ENCODE measurements at regions not wholly inside any gene's neighbourhood (a gene's known extent, or its start where the extent isn't known, plus 50 kb on each side); places are given as distances from the start of the nearest gene placed in this dataset.

DNA sequence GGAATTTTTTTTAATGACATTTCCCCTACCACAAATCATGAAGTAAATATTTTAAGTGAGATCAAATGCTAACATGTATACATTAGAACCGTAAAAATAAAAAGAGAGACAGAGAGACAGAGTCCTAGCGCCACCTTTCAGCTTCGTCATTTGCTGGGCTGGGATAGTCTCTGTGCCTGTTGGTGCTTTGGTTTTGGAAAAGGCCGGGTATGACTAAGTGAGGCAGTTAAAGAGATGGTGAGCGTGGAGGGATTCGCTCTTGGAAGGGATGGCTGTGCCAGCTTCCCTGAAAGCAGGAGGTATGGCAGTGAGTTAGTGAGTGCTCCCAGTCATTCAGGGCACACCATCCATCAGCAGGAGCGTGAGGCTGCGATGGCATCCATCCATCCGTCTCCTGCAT lies 729.6 kb upstream of the WWC1 start:
- Histone ChIP-seq H3K27ac (ENCODE audit: insufficient read depth, low read length, poor library complexity, severe bottlenecking) (no peak overlapping the region), H3K9me3 (ENCODE audit: control insufficient read depth, low read length) (no peaks in the 10 kb centered on the region)
- no peak for DNase-seq

GRCh38 chr5:167564275-167564674 lies 727.2 kb upstream of the WWC1 start:
- no peak overlapping the region for H3K4me3 ChIP-seq (ENCODE audit: insufficient read depth, low read depth, low read length, poor library complexity, severe bottlenecking)
- H3K36me3 ChIP-seq (ENCODE audit: control insufficient read depth, insufficient read depth, low read length) = no peaks in the 10 kb centered on the region
- H3K27ac ChIP-seq (ENCODE audit: insufficient read depth, low read length, poor library complexity, severe bottlenecking) = no peak overlapping the region
- H3K27me3 ChIP-seq (replicated peaks; ENCODE audit: control insufficient read depth, insufficient read depth, low read length, poor library complexity, severe bottlenecking) = no peaks in the 10 kb centered on the region
- DNase-seq = no peak
- H3K4me1 ChIP-seq (ENCODE audit: control insufficient read depth, insufficient read depth, low read length, poor library complexity, severe bottlenecking) = no peaks in the 10 kb centered on the region
- H3K9me3 ChIP-seq (ENCODE audit: control insufficient read depth, low read length) = no peaks in the 10 kb centered on the region

More for the DNA sequence above, 729.6 kb upstream of the WWC1 start:
- Histone ChIP-seq H3K27me3 (replicated peaks; ENCODE audit: control insufficient read depth, insufficient read depth, low read length, poor library complexity, severe bottlenecking) (no peaks in the 10 kb centered on the region), H3K4me3 (ENCODE audit: insufficient read depth, low read depth, low read length, poor library complexity, severe bottlenecking) (no peak overlapping the region), H3K4me1 (ENCODE audit: control insufficient read depth, insufficient read depth, low read length, poor library complexity, severe bottlenecking) (no peaks in the 10 kb centered on the region), H3K36me3 (ENCODE audit: control insufficient read depth, insufficient read depth, low read length) (no peaks in the 10 kb centered on the region)

- H3K4me3 ChIP-seq (ENCODE audit: insufficient read depth, low read depth, low read length, poor library complexity, severe bottlenecking) = no peak overlapping the region
- H3K27ac ChIP-seq (ENCODE audit: insufficient read depth, low read length, poor library complexity, severe bottlenecking) = no peak overlapping the region
- no peaks in the 10 kb centered on the region for H3K36me3 ChIP-seq (ENCODE audit: control insufficient read depth, insufficient read depth, low read length)
- H3K4me1 ChIP-seq (ENCODE audit: control insufficient read depth, insufficient read depth, low read length, poor library complexity, severe bottlenecking) = no peaks in the 10 kb centered on the region
- H3K27me3 ChIP-seq (replicated peaks; ENCODE audit: control insufficient read depth, insufficient read depth, low read length, poor library complexity, severe bottlenecking) = no peaks in the 10 kb centered on the region
- no peak for DNase-seq
- no peaks in the 10 kb centered on the region for H3K9me3 ChIP-seq (ENCODE audit: control insufficient read depth, low read length)
These were observed 726.1 kb upstream of the WWC1 start for GRCh38 chr5:167565189-167565954.

- DNase-seq = no peak
- no peak overlapping the region for H3K27ac ChIP-seq (ENCODE audit: insufficient read depth, low read length, poor library complexity, severe bottlenecking)
- no peaks in the 10 kb centered on the region for H3K27me3 ChIP-seq (replicated peaks; ENCODE audit: control insufficient read depth, insufficient read depth, low read length, poor library complexity, severe bottlenecking)
- H3K4me3 ChIP-seq (ENCODE audit: insufficient read depth, low read depth, low read length, poor library complexity, severe bottlenecking) = no peak overlapping the region
- no peaks in the 10 kb centered on the region for H3K4me1 ChIP-seq (ENCODE audit: control insufficient read depth, insufficient read depth, low read length, poor library complexity, severe bottlenecking)
- no peaks in the 10 kb centered on the region for H3K36me3 ChIP-seq (ENCODE audit: control insufficient read depth, insufficient read depth, low read length)
- no peaks in the 10 kb centered on the region for H3K9me3 ChIP-seq (ENCODE audit: control insufficient read depth, low read length)
These were observed 721.0 kb upstream of the WWC1 start for GRCh38 chr5:167570431-167570830.

GRCh38 chr5:167571824-167572223 lies 719.6 kb upstream of the WWC1 start:
- Histone ChIP-seq H3K27me3 (replicated peaks; ENCODE audit: control insufficient read depth, insufficient read depth, low read length, poor library complexity, severe bottlenecking) (no peaks in the 10 kb centered on the region), H3K4me1 (ENCODE audit: control insufficient read depth, insufficient read depth, low read length, poor library complexity, severe bottlenecking) (no peaks in the 10 kb centered on the region), H3K9me3 (ENCODE audit: control insufficient read depth, low read length) (no peaks in the 10 kb centered on the region), H3K27ac (ENCODE audit: insufficient read depth, low read length, poor library complexity, severe bottlenecking) (no peak overlapping the region), H3K4me3 (ENCODE audit: insufficient read depth, low read depth, low read length, poor library complexity, severe bottlenecking) (no peak overlapping the region), H3K36me3 (ENCODE audit: control insufficient read depth, insufficient read depth, low read length) (no peaks in the 10 kb centered on the region)
- DNase-seq = no peak

GRCh38 chr5:167573370-167574127 lies 717.9 kb upstream of the WWC1 start:
- Histone ChIP-seq H3K36me3 (ENCODE audit: control insufficient read depth, insufficient read depth, low read length) (no peaks in the 10 kb centered on the region), H3K4me1 (ENCODE audit: control insufficient read depth, insufficient read depth, low read length, poor library complexity, severe bottlenecking) (no peaks in the 10 kb centered on the region), H3K4me3 (ENCODE audit: insufficient read depth, low read depth, low read length, poor library complexity, severe bottlenecking) (no peak overlapping the region), H3K27ac (ENCODE audit: insufficient read depth, low read length, poor library complexity, severe bottlenecking) (no peak overlapping the region), H3K9me3 (ENCODE audit: control insufficient read depth, low read length) (no peaks in the 10 kb centered on the region), H3K27me3 (replicated peaks; ENCODE audit: control insufficient read depth, insufficient read depth, low read length, poor library complexity, severe bottlenecking) (no peaks in the 10 kb centered on the region)
- DNase-seq = no peak

GRCh38 chr5:167574464-167574863 lies 717.0 kb upstream of the WWC1 start:
- no peaks in the 10 kb centered on the region for H3K27me3 ChIP-seq (replicated peaks; ENCODE audit: control insufficient read depth, insufficient read depth, low read length, poor library complexity, severe bottlenecking)
- no peak overlapping the region for H3K4me3 ChIP-seq (ENCODE audit: insufficient read depth, low read depth, low read length, poor library complexity, severe bottlenecking)
- no peaks in the 10 kb centered on the region for H3K4me1 ChIP-seq (ENCODE audit: control insufficient read depth, insufficient read depth, low read length, poor library complexity, severe bottlenecking)
- no peak overlapping the region for H3K27ac ChIP-seq (ENCODE audit: insufficient read depth, low read length, poor library complexity, severe bottlenecking)
- no peak for DNase-seq
- no peaks in the 10 kb centered on the region for H3K36me3 ChIP-seq (ENCODE audit: control insufficient read depth, insufficient read depth, low read length)
- no peaks in the 10 kb centered on the region for H3K9me3 ChIP-seq (ENCODE audit: control insufficient read depth, low read length)

GRCh38 chr5:167575330-167575729 lies 716.1 kb upstream of the WWC1 start:
- H3K27ac ChIP-seq (ENCODE audit: insufficient read depth, low read length, poor library complexity, severe bottlenecking) = no peak overlapping the region
- no peak overlapping the region for H3K4me3 ChIP-seq (ENCODE audit: insufficient read depth, low read depth, low read length, poor library complexity, severe bottlenecking)
- DNase-seq = no peak
- no peaks in the 10 kb centered on the region for H3K9me3 ChIP-seq (ENCODE audit: control insufficient read depth, low read length)
- no peaks in the 10 kb centered on the region for H3K36me3 ChIP-seq (ENCODE audit: control insufficient read depth, insufficient read depth, low read length)
- no peaks in the 10 kb centered on the region for H3K27me3 ChIP-seq (replicated peaks; ENCODE audit: control insufficient read depth, insufficient read depth, low read length, poor library complexity, severe bottlenecking)
- no peaks in the 10 kb centered on the region for H3K4me1 ChIP-seq (ENCODE audit: control insufficient read depth, insufficient read depth, low read length, poor library complexity, severe bottlenecking)

GRCh38 chr5:167576126-167576525 lies 715.3 kb upstream of the WWC1 start:
- Histone ChIP-seq H3K36me3 (ENCODE audit: control insufficient read depth, insufficient read depth, low read length) (no peaks in the 10 kb centered on the region), H3K27ac (ENCODE audit: insufficient read depth, low read length, poor library complexity, severe bottlenecking) (no peak overlapping the region), H3K27me3 (replicated peaks; ENCODE audit: control insufficient read depth, insufficient read depth, low read length, poor library complexity, severe bottlenecking) (no peaks in the 10 kb centered on the region), H3K9me3 (ENCODE audit: control insufficient read depth, low read length) (no peaks in the 10 kb centered on the region), H3K4me1 (ENCODE audit: control insufficient read depth, insufficient read depth, low read length, poor library complexity, severe bottlenecking) (no peaks in the 10 kb centered on the region), H3K4me3 (ENCODE audit: insufficient read depth, low read depth, low read length, poor library complexity, severe bottlenecking) (no peak overlapping the region)
- DNase-seq = no peak

DNA sequence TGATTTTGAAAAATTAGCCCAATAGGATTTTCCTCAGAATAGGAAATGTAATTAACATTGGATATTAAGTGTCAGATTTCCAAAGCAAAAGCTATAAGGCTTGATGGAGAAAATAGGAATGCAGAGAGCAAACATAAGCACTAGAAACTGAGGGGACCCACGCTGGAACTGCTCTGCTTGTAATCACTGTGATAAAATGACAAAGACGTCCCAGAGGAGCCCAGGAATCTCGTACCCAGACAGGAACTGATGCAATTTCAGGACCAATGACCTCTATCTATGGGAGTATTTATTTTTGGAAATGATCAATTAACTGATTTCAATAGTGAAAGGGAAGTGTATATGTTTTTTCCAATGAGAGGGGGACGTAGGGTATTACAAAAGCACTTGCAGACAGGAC lies 714.5 kb upstream of the WWC1 start:
- H3K4me3 ChIP-seq (ENCODE audit: insufficient read depth, low read depth, low read length, poor library complexity, severe bottlenecking) = no peak overlapping the region
- no peaks in the 10 kb centered on the region for H3K4me1 ChIP-seq (ENCODE audit: control insufficient read depth, insufficient read depth, low read length, poor library complexity, severe bottlenecking)
- no peak overlapping the region for H3K27ac ChIP-seq (ENCODE audit: insufficient read depth, low read length, poor library complexity, severe bottlenecking)
- H3K27me3 ChIP-seq (replicated peaks; ENCODE audit: control insufficient read depth, insufficient read depth, low read length, poor library complexity, severe bottlenecking) = no peaks in the 10 kb centered on the region
- DNase-seq = no peak
- no peaks in the 10 kb centered on the region for H3K9me3 ChIP-seq (ENCODE audit: control insufficient read depth, low read length)
- H3K36me3 ChIP-seq (ENCODE audit: control insufficient read depth, insufficient read depth, low read length) = no peaks in the 10 kb centered on the region

Measured in effector memory CD4-positive, alpha-beta T cell (primary cell).